HG02884 (cell line): ENCODE measurements at regions not wholly inside any gene's neighbourhood (a gene's known extent, or its start where the extent isn't known, plus 50 kb on each side); places are given as distances from the start of the nearest gene placed in this dataset.

ENCODE experiments used
- ATAC-seq: cut with Tn5 transposase; IDR thresholded peaks from one replicate; pipeline ENCODE4 v1.9.1; 2021; ENCODE audit warnings: mild to moderate bottlenecking, moderate library complexity; ENCODE audit not compliant: unreplicated experiment

- no peak for ATAC-seq
Observed at GRCh38 chr16:79337906-79338305, 262.6 kb downstream of the MAF start.

DNA sequence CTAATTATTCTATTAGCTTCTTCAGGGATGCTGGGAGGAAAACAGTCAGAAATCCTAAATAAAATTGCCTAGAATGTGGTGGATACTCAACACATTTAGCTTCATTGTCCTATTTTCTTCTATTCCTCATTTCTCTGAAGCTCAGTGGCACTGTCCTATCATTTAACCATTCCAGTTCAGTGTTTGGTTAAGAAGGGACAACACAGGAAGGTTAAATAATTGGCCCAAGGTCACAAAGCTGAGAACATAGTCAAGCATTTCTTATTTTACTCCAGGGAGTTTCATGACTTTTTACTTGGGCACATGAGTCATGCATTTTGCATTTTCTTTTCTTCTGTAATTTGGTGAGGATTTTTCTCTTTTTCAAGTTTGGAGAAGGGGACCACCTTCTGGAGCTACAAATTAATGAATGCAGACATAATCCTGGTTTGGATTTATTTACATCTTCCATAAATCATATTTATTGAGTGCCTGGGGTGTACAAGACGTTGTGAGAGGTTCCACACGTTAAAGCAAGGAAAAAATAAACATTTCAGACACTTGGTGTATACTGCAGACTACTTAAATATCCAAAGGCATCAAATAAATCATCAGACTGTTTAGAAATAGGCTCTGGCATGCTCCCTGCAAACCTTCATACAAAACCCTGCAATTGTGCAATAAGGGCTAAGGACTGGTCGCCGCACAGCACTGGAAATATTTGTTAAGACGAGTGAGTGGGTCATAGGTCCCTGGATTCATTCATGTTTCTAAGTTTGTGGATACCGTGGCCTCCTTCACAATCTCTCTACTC is 263.9 kb downstream of the MAF start:
- ATAC-seq, result no peak

GRCh38 chr16:79334127-79334526 is 266.4 kb downstream of the MAF start:
- no peak for ATAC-seq

GRCh38 chr16:79331066-79331465 is 269.5 kb downstream of the MAF start:
- ATAC-seq, result no peak

DNA sequence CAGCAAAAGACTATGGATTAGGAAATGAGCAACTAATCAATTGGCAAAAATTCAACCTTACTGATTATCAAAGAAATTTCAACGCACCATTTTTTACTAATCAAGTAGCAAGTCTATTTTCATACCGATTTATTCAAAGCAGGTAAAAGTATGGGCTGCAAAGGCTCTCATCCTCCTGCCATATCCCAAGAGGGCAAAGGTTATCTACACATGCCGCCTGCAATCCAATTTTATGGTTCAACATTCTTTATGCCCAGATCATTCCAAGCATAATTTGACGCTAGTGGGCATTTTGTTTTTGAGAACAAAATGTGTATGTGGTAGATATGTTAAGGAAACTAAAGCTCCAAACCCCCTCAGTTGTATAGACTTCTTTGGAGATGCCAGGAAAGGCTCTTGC is 270.6 kb downstream of the MAF start:
- no peak for ATAC-seq

GRCh38 chr16:79329166-79329521 is 271.4 kb downstream of the MAF start:
- no peak for ATAC-seq

DNA sequence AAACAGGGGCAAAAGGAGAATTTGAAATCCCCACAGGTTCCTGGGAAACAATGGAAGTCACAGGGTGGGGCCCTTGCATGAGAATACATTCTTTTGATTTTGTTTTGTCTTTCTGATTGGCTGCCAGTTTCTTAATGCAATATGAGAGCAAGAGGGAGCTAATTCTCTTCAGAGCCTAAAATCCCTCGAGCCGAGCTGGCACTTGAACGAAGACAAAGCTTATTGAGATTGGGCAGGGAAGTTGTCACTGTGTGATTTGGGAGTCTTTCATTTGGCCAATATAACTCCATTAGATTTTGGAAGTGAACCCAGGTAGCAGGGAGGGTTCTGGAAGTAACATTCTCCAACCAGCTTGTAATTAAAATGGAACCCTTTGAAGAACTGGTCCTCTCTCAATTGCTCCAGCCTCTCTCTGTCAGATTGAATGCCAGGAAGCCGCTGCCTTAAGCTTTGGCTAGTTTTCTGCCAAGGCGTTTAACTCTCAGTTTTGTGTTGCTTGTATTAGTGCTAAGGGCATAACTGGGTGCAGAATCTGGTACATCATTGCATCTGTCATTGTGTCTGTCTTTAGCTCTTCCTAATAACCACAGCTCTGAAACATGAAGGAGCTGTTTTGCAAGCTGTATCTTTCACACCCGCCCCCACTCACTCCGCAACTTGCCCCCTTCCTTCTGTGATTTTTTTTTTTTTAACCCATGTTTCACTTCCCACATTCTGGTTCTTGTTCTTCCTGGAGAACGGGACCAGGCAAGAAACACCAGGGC is 272.0 kb downstream of the MAF start:
- no peak for ATAC-seq

- no peak for ATAC-seq
Observed at GRCh38 chr16:79327836-79328235, 272.7 kb downstream of the MAF start.

DNA sequence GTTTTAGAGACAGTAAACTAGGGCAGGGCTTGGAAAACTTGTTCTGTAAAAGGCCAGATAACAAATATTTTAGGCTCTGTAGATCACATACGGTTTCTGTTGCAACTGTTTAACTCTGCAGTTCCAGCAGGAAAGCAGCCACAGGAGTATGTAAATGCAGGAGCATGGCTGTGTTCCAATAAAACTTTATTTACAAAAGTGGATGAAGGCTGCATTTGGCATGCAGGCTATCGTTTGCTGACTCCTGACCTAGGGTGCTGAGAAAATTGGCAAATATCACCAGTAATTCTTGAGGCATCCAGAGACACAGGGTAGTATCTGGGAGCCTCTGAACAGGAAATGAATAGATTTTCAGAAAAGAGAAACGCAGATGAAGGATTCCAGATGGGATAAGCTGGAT is 274.0 kb downstream of the MAF start:
- ATAC-seq, result no peak

DNA sequence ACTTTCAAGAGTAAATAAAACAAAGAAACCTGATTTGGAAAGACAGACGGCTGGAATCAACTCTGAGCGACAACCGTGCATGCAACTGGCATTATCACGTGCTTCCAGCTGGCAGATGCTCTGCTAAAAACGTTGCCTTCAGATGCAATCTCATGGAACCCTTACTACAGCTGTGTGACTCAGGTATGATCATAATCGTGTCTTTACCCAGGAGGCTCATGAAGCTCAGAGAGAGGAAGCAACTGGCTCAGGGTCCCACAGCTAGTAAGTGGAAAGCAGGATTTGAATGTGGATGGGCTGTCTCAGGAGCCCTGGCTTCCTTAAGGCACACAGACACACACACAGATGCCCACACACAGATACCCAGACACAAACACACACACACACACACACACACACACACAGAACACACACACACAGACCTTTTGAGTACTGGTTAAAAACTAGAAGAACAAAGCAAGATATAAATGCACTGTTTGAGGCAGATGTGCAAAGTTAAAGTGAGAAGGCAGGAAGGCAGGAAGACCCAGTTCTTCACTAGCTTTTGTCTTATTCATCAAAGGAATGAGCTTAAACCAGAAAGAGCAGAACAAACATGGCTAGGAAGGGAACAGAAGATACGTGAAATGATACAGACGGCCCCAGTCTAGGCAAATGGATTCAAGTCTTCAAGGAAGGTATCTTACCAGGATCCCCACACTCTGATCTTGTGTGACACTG is 275.2 kb downstream of the MAF start:
- ATAC-seq, result no peak

GRCh38 chr16:79320956-79321355 is 279.6 kb downstream of the MAF start:
- no peak for ATAC-seq

- no peak for ATAC-seq
Observed at GRCh38 chr16:79318143-79318899, 282.2 kb downstream of the MAF start.

- no peak for ATAC-seq
Observed at GRCh38 chr16:79317521-79317920, 283.0 kb downstream of the MAF start.

GRCh38 chr16:79317026-79317425 is 283.5 kb downstream of the MAF start:
- ATAC-seq, result no peak

- peak; percentile 92 for ATAC-seq
Observed at GRCh38 chr16:79316004-79316458, 284.5 kb downstream of the MAF start.

- ATAC-seq, result no peak
Observed at GRCh38 chr16:79312502-79312901, 288.0 kb downstream of the MAF start.

- no peak for ATAC-seq
Observed at GRCh38 chr16:79310710-79311109, 289.8 kb downstream of the MAF start.

DNA sequence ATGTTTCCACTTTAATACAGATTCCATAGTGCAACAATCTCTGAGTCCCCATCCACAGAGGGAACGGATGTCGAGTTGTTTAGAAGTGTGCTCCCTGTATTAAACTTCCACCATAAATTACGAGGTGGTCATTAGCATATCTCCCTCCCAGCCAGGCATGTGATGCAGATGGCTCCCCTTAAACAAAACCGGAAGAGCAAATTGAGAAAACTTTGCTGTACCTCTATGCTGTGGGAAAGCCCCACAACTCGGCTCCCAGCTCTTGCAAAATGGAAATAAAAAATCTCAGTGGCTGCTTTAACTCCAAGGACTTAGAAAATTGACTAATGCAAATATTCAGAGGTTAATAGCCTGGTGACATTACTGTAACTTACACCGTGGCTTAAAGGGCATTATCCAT is 290.9 kb downstream of the MAF start:
- ATAC-seq, result no peak

DNA sequence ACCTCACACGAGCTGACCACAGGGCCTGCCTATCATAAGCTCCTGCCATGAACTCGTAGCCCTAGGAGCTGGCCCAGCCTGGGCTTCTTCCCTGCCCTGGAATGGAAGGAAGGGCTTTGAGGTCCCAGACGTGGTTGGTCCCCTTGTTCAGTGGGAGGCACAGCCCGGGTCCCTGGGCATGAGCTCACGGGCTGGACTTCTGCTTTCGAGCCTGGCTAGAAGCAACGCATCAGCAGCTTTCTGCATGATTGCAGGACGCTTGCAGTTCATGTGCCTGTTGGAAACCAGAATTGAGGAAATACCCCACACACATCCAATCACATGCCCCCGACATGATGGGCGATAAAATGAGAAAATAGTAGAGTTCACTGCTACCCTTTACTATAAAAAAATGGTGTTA is 293.3 kb downstream of the MAF start:
- ATAC-seq, result no peak

GRCh38 chr16:79305074-79305473 is 295.5 kb downstream of the MAF start:
- no peak for ATAC-seq

- ATAC-seq, result no peak
Observed at GRCh38 chr16:79303959-79304387, 296.6 kb downstream of the MAF start.
